ENCODE measurements at regions not wholly inside any gene's neighbourhood (a gene's known extent, or its start where the extent isn't known, plus 50 kb on each side); places are given as distances from the start of the nearest gene placed in this dataset.

GRCh38 chrX:65595460-65595876, 60.9 kb upstream of the LAS1L start (continued):
- TF ChIP-seq JUN (IDR thresholded peaks at IDR 0.05; ENCODE audit: borderline replicate concordance, low read depth, low read length) (peak; percentile 67; the same call in 1 of the 2 replicates), JUN (CRISPR knock-in tag; IDR thresholded peaks at IDR 0.05; ENCODE audit: borderline replicate concordance) (no peak), HNRNPLL (IDR thresholded peaks at IDR 0.05; ENCODE audit: low read depth, low read length, poor library complexity, severe bottlenecking) (no peak), ZFX (CRISPR knock-in tag; IDR thresholded peaks at IDR 0.05) (peak; percentile 65), ZNF445 (CRISPR knock-in tag; IDR thresholded peaks at IDR 0.05; ENCODE audit: low read depth) (no peak), SP1 (CRISPR knock-in tag; IDR thresholded peaks at IDR 0.05) (peak; percentile 70; the same call in 1 of the 2 replicates), ZKSCAN1 (IDR thresholded peaks at IDR 0.05; ENCODE audit: low read depth, low read length) (0 out of 2 replicates have a peak, but pooled peaks have one; percentile 37), NBN (IDR thresholded peaks at IDR 0.05; ENCODE audit: low read depth) (peak; percentile 52), ARID3A (IDR thresholded peaks at IDR 0.05; ENCODE audit: borderline replicate concordance, low read depth, low read length) (peak; percentile 69; the same call in 1 of the 2 replicates), ETV1 (tag; conservative IDR thresholded peaks at IDR 0.05; ENCODE audit: low read depth) (no peak), SREBF2 (CRISPR knock-in tag; IDR thresholded peaks at IDR 0.05) (no peak), ESRRA (IDR thresholded peaks at IDR 0.05; ENCODE audit: borderline replicate concordance, low read depth) (peak; percentile 56; the same call in 1 of the 2 replicates), ZNF197 (CRISPR knock-in tag; IDR thresholded peaks at IDR 0.05; ENCODE audit: low read depth) (no peak), NFE2 (IDR thresholded peaks at IDR 0.05; ENCODE audit: low read depth) (0 out of 2 replicates have a peak, but pooled peaks have one; percentile 1), TAL1 (IDR thresholded peaks at IDR 0.05) (peak; percentile 36; the same call in 1 of the 2 replicates)
- TF ChIP-seq, protein P1, sequence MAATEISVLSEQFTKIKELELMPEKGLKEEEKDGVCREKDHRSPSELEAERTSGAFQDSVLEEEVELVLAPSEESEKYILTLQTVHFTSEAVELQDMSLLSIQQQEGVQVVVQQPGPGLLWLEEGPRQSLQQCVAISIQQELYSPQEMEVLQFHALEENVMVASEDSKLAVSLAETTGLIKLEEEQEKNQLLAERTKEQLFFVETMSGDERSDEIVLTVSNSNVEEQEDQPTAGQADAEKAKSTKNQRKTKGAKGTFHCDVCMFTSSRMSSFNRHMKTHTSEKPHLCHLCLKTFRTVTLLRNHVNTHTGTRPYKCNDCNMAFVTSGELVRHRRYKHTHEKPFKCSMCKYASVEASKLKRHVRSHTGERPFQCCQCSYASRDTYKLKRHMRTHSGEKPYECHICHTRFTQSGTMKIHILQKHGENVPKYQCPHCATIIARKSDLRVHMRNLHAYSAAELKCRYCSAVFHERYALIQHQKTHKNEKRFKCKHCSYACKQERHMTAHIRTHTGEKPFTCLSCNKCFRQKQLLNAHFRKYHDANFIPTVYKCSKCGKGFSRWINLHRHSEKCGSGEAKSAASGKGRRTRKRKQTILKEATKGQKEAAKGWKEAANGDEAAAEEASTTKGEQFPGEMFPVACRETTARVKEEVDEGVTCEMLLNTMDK (IDR thresholded peaks at IDR 0.05; ENCODE audit: borderline replicate concordance, insufficient read depth, low read depth, low read length, poor library complexity, severe bottlenecking) = peak; percentile 58
- TF ChIP-seq, protein P2, sequence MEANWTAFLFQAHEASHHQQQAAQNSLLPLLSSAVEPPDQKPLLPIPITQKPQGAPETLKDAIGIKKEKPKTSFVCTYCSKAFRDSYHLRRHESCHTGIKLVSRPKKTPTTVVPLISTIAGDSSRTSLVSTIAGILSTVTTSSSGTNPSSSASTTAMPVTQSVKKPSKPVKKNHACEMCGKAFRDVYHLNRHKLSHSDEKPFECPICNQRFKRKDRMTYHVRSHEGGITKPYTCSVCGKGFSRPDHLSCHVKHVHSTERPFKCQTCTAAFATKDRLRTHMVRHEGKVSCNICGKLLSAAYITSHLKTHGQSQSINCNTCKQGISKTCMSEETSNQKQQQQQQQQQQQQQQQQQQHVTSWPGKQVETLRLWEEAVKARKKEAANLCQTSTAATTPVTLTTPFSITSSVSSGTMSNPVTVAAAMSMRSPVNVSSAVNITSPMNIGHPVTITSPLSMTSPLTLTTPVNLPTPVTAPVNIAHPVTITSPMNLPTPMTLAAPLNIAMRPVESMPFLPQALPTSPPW (CRISPR knock-in tag; IDR thresholded peaks at IDR 0.05) = peak; percentile 44; the same call in 1 of the 2 replicates
- TF ChIP-seq, protein P3, sequence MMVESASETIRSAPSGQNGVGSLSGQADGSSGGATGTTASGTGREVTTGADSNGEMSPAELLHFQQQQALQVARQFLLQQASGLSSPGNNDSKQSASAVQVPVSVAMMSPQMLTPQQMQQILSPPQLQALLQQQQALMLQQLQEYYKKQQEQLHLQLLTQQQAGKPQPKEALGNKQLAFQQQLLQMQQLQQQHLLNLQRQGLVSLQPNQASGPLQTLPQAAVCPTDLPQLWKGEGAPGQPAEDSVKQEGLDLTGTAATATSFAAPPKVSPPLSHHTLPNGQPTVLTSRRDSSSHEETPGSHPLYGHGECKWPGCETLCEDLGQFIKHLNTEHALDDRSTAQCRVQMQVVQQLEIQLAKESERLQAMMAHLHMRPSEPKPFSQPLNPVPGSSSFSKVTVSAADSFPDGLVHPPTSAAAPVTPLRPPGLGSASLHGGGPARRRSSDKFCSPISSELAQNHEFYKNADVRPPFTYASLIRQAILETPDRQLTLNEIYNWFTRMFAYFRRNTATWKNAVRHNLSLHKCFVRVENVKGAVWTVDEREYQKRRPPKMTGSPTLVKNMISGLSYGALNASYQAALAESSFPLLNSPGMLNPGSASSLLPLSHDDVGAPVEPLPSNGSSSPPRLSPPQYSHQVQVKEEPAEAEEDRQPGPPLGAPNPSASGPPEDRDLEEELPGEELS (CRISPR knock-in tag; IDR thresholded peaks at IDR 0.05; ENCODE audit: borderline replicate concordance) = no peak
- TF ChIP-seq, protein P4, sequence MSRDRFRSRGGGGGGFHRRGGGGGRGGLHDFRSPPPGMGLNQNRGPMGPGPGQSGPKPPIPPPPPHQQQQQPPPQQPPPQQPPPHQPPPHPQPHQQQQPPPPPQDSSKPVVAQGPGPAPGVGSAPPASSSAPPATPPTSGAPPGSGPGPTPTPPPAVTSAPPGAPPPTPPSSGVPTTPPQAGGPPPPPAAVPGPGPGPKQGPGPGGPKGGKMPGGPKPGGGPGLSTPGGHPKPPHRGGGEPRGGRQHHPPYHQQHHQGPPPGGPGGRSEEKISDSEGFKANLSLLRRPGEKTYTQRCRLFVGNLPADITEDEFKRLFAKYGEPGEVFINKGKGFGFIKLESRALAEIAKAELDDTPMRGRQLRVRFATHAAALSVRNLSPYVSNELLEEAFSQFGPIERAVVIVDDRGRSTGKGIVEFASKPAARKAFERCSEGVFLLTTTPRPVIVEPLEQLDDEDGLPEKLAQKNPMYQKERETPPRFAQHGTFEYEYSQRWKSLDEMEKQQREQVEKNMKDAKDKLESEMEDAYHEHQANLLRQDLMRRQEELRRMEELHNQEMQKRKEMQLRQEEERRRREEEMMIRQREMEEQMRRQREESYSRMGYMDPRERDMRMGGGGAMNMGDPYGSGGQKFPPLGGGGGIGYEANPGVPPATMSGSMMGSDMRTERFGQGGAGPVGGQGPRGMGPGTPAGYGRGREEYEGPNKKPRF (IDR thresholded peaks at IDR 0.05; ENCODE audit: low read depth, low read length) = no peak
